ENCODE measurements at regions not wholly inside any gene's neighbourhood (a gene's known extent, or its start where the extent isn't known, plus 50 kb on each side); places are given as distances from the start of the nearest gene placed in this dataset.

- Histone ChIP-seq H3K27me3 (ENCODE audit: control insufficient read depth in 2 of 2, insufficient read depth in 2 of 2, low read length in 2 of 2) (no peaks in the 10 kb centered on the region), H2AFZ (ENCODE audit: low read depth, low read length) (no peak overlapping the region), H3K9me1 (ENCODE audit: control insufficient read depth, insufficient read depth, low read length) (no peaks in the 10 kb centered on the region), H3K79me2 (ENCODE audit: control insufficient read depth, insufficient read depth, low read length) (no peaks in the 10 kb centered on the region), H3K4me2 (ENCODE audit: insufficient read depth, low read length) (no peak overlapping the region), H3K4me1 (replicated peaks in 1 of 2; ENCODE audit: control insufficient read depth in 2 of 2, insufficient read depth in 2 of 2, low read length in 2 of 2) (no peaks in the 10 kb centered on the region), H3K9ac (ENCODE audit: insufficient read depth in 1 of 2, low read depth in 2 of 2, low read length in 2 of 2) (no peak overlapping the region), H4K20me1 (replicated peaks; ENCODE audit: control insufficient read depth, insufficient read depth, low read length) (no peaks in the 10 kb centered on the region), H3K27ac (ENCODE audit: extremely low read depth, low read depth, low read length) (no peak overlapping the region), H3K9me3 (replicated peaks; ENCODE audit: control insufficient read depth, insufficient read depth, low read depth, low read length) (no peaks in the 10 kb centered on the region), H3K36me3 (ENCODE audit: control insufficient read depth, insufficient read depth, low read length) (no peaks in the 10 kb centered on the region), H3K4me3 (no peak overlapping the region)
- FAIRE-seq (no peak), DNase-seq (ENCODE audit: extremely low read depth in 1 of 4, low spot score in 3 of 4) (no peak), ATAC-seq (no peak)
- POLR2A ChIA-PET = no interaction called here
- in situ Hi-C loops (cut with MboI) = no loop called here
- CTCF ChIA-PET (ENCODE audit: low intra/inter-chr PET ratio) = no interaction called here
- intact Hi-C loops (cut with micrococcal nuclease) = no loop called here
- BruUV-seq (replicated peaks) = no TSS peak
- no peak for TF ChIP-seq ZNF280B (CRISPR knock-in tag; IDR thresholded peaks at IDR 0.05)
- no peak for TF ChIP-seq TAF1 (IDR thresholded peaks at IDR 0.05; ENCODE audit: control insufficient read depth, extremely low read depth, insufficient read depth, low read length, severe bottlenecking)
- no peak for TF ChIP-seq NR3C1 (CRISPR knock-in tag; IDR thresholded peaks at IDR 0.05)
- TF ChIP-seq USF2 (CRISPR knock-in tag; IDR thresholded peaks at IDR 0.05) = no peak
- TF ChIP-seq BDP1 (IDR thresholded peaks at IDR 0.05; ENCODE audit: insufficient read depth, insufficient read length) = no peak
- TF ChIP-seq FOXM1 (IDR thresholded peaks at IDR 0.05; ENCODE audit: low read depth) = no peak
- TF ChIP-seq FOXM1 (CRISPR knock-in tag; IDR thresholded peaks at IDR 0.05; ENCODE audit: low read depth) = no peak
- no peak for TF ChIP-seq PML (IDR thresholded peaks at IDR 0.05; ENCODE audit: low read length)
- no peak for TF ChIP-seq ATF7 (IDR thresholded peaks at IDR 0.05)
- TF ChIP-seq SFPQ (IDR thresholded peaks at IDR 0.05; ENCODE audit: low read depth, low read length) = no peak
- TF ChIP-seq SMAD2 (IDR thresholded peaks at IDR 0.05; ENCODE audit: low read depth, low read length) = no peak
- no peak for TF ChIP-seq TSHZ1 (CRISPR knock-in tag; IDR thresholded peaks at IDR 0.05)
- no peak for TF ChIP-seq NCOA6 (IDR thresholded peaks at IDR 0.05)
- TF ChIP-seq FOXK1 (CRISPR knock-in tag; IDR thresholded peaks at IDR 0.05; ENCODE audit: borderline replicate concordance) = no peak
These were observed 611.0 kb downstream of the NLGN4X start for GRCh38 chrX:5617666-5618065.
